Midbrain (tissue), 1 donor: ENCODE measurements at regions not wholly inside any gene's neighbourhood (a gene's known extent, or its start where the extent isn't known, plus 50 kb on each side); places are given as distances from the start of the nearest gene placed in this dataset.
A peak's percentile ranks its signal among the peaks of the same experiment; 100 is the strongest.

Experiments
- DNase-seq: peaks from one replicate; lab custom pipeline; 2025; lab: John Stamatoyannopoulos, UW

- no peak for DNase-seq
Observed at GRCh38 chr4:149928507-149928906, 112.9 kb upstream of the IQCM start.

GRCh38 chr4:149931431-149931830 is 115.8 kb upstream of the IQCM start:
- no peak for DNase-seq

GRCh38 chr4:149932188-149932587 is 116.5 kb upstream of the IQCM start:
- no peak for DNase-seq

GRCh38 chr4:149933120-149933519 is 117.5 kb upstream of the IQCM start:
- no peak for DNase-seq

DNA sequence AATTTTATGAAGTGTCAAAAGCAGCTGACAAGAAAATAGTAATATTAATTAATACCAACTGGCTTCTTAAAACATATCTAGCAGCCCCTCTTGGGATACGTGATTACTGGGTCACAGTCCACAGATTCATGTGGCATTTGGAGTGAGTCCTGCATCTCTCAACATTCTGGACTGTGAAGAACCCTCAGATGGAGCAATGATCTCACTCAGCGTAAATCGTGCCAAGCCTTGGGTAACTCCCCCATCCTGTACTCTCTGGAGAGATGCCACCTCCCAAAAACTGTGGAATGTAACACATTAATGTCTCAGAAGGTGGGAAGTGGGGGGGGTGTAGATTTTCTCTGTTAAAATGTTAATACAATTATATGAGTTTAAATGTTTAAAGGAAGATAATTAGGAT is 118.2 kb upstream of the IQCM start:
- no peak for DNase-seq

GRCh38 chr4:149949381-149949780 is 128.9 kb upstream of the DCLK2 start:
- DNase-seq = no peak

- no peak for DNase-seq
Observed at GRCh38 chr4:149951152-149951900, 126.9 kb upstream of the DCLK2 start.

DNA sequence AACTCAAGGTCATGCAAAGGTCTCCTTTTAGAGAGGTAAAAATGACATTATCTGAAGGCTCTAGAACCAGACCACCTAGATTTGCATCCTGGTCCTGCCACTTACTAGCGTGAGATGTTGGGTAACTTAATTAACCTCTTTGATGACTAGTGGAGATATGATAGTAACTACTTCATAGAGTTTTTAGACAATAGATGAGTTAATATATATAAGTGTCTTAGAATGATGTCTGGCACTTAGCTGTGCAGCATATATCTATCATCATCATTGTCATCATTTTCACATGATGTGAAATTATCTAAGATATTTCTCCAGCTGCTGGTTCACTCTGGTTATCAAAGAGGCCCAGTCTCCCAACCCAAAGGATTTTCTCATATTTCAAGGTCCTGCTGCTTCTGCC is 126.1 kb upstream of the DCLK2 start:
- no peak for DNase-seq

DNA sequence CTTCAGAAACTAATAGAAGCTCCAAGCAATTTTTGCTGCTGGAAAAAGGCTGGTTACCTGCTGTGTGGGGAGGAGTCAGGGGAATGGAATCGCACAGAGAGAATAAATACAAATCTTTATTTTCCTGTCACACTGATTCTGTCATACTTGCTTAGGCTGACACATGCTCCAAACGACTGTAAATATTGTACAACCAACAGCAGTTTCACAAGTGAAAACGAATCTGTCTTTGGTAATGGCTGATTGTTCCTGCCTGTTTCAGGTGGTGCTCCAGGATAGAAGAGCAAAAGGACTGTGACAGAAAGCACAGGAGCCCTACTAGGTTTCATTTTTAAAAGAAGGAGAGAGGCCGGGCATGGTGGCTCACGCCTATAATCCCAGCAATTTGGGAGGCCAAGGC is 125.5 kb upstream of the DCLK2 start:
- DNase-seq = no peak

DNA sequence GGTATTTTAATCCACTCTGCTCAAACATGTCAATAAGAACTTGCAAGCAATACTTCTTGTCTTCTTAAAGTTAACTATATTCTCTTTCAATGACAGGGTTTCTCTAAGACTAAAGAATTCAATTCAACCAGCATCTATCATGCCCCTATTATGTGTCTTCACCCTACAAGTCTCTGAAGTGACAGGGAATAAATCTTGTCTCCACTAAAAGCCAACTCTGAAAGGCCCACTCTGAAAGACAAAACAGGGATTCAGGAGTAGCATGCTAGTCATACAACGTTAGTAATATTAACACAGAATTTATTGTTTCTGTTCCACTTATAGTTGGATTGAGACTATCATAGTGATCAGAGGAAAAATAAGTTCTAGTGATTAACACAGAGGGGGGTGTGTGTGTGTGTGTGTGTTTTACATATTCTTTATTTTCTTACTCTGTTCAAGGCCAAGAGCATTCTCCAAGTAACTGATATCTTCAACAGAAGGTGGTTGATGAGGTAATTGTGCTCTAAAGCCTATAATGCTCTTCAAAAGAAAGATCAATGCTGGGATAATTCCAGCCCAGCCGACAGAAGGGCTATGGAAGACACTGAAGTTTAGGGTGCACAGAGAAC is 122.4 kb upstream of the DCLK2 start:
- no peak for DNase-seq

DNA sequence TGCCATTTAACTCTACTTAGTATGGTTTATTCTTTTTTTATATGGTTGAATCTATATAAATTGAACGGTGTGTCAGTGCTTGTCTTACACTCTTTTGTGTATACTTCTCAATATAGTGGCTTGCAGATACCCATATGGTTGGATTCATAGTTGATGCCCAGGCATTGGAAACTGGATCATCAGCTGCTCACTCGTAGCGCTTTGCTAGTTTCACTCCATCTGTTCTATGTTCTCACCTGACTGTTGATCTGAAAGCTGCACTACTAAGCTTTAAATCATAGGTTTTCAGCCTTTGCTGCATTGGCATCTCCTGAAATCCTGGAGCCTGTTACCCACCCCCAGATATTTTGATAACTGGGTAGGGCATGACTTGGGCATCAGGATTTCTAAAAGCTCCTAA is 121.6 kb upstream of the DCLK2 start:
- no peak for DNase-seq

DNA sequence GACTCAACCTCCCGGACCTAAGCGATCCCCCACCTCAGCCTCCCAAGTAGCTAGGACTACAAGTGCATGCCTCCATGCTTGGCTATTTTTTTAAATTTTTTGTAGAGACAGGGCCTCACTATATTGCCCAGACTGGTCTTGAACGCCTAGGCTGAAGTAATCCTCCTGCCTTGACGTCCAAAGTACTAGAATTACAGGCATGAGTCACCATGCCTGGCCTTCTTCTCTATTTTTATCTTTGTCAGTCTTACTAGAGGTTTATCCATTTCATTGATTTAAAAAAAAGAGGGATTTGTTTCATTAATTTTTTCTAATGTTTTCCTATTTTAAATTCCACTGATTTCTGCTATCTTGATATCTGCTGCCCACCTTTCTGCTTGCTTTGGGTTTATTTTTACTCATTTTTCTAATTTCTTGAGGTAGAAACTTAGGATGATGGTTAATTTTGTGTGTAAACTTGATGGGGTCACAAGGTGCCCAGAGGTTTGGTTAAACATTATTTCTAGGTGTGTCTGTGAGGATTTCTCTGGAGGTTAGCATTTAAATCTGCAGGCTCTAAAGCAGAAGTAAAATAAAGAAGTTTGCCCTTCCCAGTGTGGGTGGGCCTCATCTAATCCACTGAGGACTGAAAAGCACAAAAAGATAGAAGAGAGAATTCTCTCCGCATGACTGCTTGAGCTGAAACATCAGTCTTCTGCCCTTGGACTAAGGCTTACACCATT is 116.2 kb upstream of the DCLK2 start:
- DNase-seq = no peak

DNA sequence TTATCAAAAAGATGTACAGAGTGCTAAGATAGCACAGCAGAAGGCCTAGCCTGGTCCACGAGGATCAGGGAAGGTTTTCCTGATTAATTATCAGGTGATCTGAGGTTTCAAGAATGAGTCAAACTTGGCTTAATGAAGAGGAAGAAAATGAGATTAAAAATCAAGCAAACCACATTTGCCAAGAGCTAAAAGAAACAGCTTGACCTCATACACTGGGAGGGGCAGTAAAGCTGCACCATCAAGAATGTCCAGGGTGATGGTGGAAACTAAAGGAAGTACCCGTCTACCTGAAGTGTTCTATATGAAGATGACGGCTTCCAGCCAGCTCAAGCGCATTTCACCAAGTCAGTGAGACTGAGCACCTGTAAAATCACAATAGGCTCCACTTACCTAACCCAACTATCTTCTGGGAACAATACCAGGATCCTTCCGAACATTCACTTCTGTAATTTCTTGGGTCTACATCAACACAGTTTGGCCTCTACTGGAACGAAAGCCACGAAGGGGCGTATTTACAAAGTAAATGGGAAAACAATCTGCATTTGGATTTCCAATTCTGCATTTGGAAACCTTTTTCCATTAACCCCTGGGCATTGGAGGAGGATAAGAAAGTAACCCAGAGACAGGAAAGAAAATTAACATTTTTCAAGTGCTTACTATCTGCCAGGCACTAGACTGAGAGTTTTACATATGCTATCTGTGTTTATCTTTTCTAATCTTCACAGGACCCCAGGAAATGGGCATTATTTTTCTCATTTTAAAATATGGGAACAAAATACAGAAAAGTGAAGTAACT is 114.0 kb upstream of the DCLK2 start:
- no peak for DNase-seq

GRCh38 chr4:149965206-149965605 is 113.0 kb upstream of the DCLK2 start:
- DNase-seq = no peak

DNA sequence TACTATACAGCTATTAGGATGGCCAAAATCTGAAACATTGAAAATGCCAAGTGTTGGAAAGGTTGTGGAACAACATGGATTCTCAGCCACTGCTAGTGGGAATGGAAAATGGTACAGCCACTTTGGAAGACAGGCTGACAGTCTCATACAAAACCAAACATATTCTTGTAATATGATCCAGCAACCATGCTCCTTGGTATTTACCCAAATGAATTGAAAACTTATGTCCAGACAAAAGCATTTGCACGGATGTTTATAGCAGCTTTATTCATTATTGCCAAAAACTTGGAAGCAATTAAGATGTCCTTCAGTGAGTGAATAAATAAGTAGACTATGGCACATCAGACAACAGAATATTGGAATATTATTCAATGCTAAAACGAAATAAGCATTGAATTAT is 105.8 kb upstream of the DCLK2 start:
- no peak for DNase-seq

DNA sequence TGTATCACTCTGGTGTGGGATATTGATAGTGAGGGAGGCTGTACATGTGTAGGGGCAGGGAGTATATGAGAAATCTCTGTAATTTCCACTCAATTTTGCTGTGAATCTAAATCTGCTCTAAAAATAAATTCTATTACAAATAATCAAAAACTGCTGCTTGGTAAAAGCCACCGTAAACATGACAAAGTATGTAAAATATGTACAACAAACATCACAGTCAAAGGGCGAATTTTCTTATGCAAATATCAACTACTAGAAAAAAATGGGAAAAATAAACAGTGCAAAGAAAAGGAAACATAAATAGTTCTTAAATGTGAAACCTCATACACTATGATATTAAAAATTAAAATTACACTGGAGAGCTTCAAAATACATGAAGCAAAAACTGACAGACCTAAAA is 105.1 kb upstream of the DCLK2 start:
- DNase-seq = no peak

- DNase-seq = no peak
Observed at GRCh38 chr4:149975172-149975571, 103.1 kb upstream of the DCLK2 start.

DNA sequence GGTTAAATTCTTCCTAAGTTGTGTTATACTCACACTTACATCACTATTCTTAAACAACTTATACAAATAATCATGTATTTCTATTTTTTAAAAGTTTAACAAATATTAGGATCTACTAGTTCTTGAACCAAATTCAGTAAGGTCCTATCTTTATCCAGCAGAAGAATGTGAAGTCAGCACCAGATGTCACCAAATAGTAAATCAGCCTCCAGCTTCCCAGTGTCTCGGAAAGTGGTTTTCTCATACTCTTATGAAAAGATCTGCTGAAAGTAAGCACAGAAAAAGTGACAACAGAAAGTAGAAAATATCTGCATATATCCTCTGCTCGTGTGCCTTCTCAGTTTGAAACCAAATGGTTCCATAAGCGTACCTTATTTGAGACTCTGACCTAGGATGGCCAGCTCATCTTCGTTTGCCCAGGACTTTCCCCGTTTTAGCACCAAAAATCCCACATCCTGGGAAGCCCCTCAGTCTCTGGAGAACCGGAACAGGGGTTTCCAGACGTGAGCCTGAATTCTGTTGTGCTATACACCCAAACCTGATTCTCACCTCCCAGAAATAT is 98.0 kb upstream of the DCLK2 start:
- no peak for DNase-seq

GRCh38 chr4:149980941-149981340 is 97.3 kb upstream of the DCLK2 start:
- DNase-seq = peak; percentile 58

DNA sequence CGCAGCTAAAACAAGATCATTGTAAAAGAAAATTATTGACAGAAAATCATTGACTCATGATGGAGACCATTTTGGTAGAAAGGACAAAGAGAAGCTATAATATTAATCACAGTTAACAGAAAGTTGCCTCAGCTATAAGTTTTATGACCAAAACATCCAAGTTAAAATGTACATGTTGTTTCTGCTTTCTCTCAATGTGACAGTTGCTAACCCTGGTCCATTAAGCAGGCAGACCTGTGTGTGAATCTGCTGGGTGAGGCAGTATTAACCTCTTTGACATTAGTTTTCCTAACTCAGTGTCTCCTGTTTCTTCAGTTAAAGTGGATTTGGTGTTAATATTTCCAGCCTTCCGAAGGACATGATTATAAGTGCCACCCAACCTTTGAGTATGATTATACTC is 94.8 kb upstream of the DCLK2 start:
- DNase-seq = no peak

DNA sequence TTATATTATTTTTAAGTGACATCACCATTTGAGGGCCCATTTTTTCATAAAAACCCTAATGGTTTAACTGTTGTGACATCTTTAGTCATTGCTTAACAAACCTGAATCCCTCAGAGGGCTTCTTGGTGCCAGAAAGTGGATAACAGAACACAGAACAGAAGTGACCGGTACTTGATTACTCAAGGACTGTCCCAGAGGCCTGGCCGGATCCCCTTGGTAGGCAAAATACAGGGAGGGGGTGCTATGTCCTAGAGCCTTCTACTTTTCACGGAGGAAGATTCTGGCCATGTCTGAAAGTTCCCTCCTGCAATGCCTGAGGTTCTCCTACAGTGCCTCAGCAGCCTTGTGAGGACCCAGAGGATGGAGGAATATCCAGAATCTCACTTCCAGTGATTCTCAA is 94.3 kb upstream of the DCLK2 start:
- DNase-seq = no peak

GRCh38 chr4:149985981-149986380 is 92.3 kb upstream of the DCLK2 start:
- no peak for DNase-seq
